Tibial nerve (tissue), 4 donors: ENCODE measurements at regions not wholly inside any gene's neighbourhood (a gene's known extent, or its start where the extent isn't known, plus 50 kb on each side); places are given as distances from the start of the nearest gene placed in this dataset.

ENCODE experiments used
- DNase-seq, 2 donors: peaks; one replicate each; pipeline ENCODE4 v3.0.0-alpha.2; 2019; ENCODE audit warnings: low spot score in 2 of 2
- H3K27ac ChIP-seq, 4 donors: fragments of 200-600 bp; sonication (generic) in 3 of 4; one replicate each; pipeline ENCODE4 v1.5.1; 2017 to 2019; ENCODE audit warnings: mild to moderate bottlenecking in 1 of 4
- H3K27me3 ChIP-seq, 2 donors: fragments of 200-600 bp; sonication (generic) in 1 of 2; one replicate each; pipeline versions ENCODE4 v1.5.1 to v1.6.0; 2017 to 2019
- H3K36me3 ChIP-seq, 3 donors: fragments of 200-600 bp; sonication (generic); one replicate each; pipeline ENCODE4 v1.5.1; 2018 to 2019
- H3K4me1 ChIP-seq, 4 donors: fragments of 200-600 bp; sonication (generic) in 3 of 4; one replicate each; pipeline ENCODE4 v1.5.1; 2017 to 2019
- H3K4me3 ChIP-seq, 4 donors: fragments of 200-600 bp; sonication (generic) in 3 of 4; one replicate each; pipeline ENCODE4 v1.5.1; 2017 to 2019; ENCODE audit warnings: mild to moderate bottlenecking in 1 of 4, moderate library complexity in 1 of 4
- H3K9me3 ChIP-seq, 4 donors: fragments of 200-600 bp; sonication (generic) in 3 of 4; one replicate each; pipeline ENCODE4 v1.5.1; 2017 to 2019
- EP300 ChIP-seq, 2 donors: sonication (generic); formaldehyde crosslinking; IDR thresholded peaks; one replicate each; pipeline ENCODE4 v1.6.1; 2017; ENCODE audit warnings: antibody characterized with exemption in 2 of 2, mild to moderate bottlenecking in 1 of 2
- POLR2A ChIP-seq, 2 donors: fragments of 450-650 bp; IDR thresholded peaks; one replicate each; pipeline ENCODE4 v1.6.1; 2017; ENCODE audit warnings: antibody characterized with exemption in 2 of 2, mild to moderate bottlenecking in 2 of 2, moderate library complexity in 2 of 2
- WGBS, 2 donors: methylation state at CpG; one replicate each; pipeline ENCODE4 v1.1.5; 2018; 5-methylcytosine and 5-hydroxymethylcytosine counted together
- TF ChIP-seq, protein P1 (sequence below), 5 experiments: fragments of 200-600 bp in 3 of 5; fragments of 450-650 bp in 2 of 5; sonication (generic) in 3 of 5; IDR thresholded peaks; one replicate each; pipeline ENCODE4 v1.5.1; 2016 to 2019; ENCODE audit warnings: antibody characterized with exemption in 5 of 5, mild to moderate bottlenecking in 3 of 5, moderate library complexity in 2 of 5

DNA sequence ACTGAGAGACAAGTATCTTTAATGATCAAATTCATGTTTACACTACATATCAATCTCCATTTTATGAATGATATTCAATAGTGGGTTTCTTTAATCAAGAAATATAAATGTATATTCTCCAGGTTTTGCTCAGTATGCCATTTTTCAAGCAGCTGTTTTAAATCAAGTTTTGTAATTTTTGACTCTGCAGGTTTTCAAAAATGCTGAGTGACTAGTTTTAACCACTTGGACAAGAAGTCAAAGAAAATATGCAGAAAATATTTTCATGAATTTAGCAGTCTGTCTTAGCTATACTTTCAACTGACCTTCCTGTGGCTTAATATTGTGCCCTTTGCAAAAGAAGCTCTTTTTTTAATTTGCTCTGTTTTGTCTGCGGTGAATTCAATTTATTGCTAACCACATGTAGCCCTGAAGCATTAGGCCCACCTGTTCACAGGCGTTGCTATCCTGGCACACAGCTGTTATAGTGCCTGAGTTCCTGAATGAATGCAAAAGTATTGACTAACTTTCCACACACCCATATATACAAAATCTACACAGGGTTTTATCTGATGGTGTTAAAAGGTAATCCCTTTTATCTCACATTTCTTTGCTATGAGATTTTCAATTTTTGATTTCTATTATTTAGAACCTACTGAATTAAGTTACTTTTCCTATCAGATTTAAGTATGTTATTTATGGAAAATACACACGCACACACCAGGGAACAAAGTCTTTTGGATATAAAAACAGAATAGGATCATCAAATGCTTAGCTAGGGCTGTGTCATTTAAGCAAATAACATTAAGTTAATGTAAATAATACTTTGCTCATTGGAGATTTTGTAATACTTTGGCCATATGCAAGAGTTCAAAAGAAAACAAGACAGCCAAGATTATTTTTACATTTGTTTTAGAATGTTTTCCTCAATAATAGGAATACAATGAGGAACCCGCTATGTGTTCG, 1166.1 kb upstream of the GBE1 start:
- H3K27ac ChIP-seq: no peak overlapping the region
- DNase-seq: no peak
- no peak overlapping the region for H3K4me3 ChIP-seq
- WGBS, 2 donors: 68 to 72% methylated on average over 5 of the region's 5 CpGs
- H3K36me3 ChIP-seq: no peaks in the 10 kb centered on the region
- no peaks in the 10 kb centered on the region for H3K27me3 ChIP-seq
- H3K4me1 ChIP-seq: no peaks in the 10 kb centered on the region
- TF ChIP-seq, protein P1, sequence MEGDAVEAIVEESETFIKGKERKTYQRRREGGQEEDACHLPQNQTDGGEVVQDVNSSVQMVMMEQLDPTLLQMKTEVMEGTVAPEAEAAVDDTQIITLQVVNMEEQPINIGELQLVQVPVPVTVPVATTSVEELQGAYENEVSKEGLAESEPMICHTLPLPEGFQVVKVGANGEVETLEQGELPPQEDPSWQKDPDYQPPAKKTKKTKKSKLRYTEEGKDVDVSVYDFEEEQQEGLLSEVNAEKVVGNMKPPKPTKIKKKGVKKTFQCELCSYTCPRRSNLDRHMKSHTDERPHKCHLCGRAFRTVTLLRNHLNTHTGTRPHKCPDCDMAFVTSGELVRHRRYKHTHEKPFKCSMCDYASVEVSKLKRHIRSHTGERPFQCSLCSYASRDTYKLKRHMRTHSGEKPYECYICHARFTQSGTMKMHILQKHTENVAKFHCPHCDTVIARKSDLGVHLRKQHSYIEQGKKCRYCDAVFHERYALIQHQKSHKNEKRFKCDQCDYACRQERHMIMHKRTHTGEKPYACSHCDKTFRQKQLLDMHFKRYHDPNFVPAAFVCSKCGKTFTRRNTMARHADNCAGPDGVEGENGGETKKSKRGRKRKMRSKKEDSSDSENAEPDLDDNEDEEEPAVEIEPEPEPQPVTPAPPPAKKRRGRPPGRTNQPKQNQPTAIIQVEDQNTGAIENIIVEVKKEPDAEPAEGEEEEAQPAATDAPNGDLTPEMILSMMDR (IDR thresholded peaks at IDR 0.05): no peak
- no peak for TF ChIP-seq EP300 (IDR thresholded peaks at IDR 0.05)
- TF ChIP-seq POLR2A (IDR thresholded peaks at IDR 0.05): no peak
- H3K9me3 ChIP-seq: no peaks in the 10 kb centered on the region

- no peaks in the 10 kb centered on the region for H3K9me3 ChIP-seq
- no peaks in the 10 kb centered on the region for H3K4me1 ChIP-seq
- H3K36me3 ChIP-seq: no peaks in the 10 kb centered on the region
- no peak for TF ChIP-seq EP300 (IDR thresholded peaks at IDR 0.05)
- no peak for DNase-seq
- H3K27ac ChIP-seq: no peak overlapping the region
- no peak overlapping the region for H3K4me3 ChIP-seq
- H3K27me3 ChIP-seq: no peaks in the 10 kb centered on the region
- 60 to 80% methylated on average over 3 of the region's 3 CpGs for WGBS, 2 donors
Observed at GRCh38 chr3:82891028-82891427, 1129.6 kb upstream of the GBE1 start.

- Histone ChIP-seq H3K4me1 (no peaks in the 10 kb centered on the region), H3K27me3 (no peaks in the 10 kb centered on the region), H3K27ac (no peak overlapping the region), H3K9me3 (no peaks in the 10 kb centered on the region), H3K36me3 (no peaks in the 10 kb centered on the region), H3K4me3 (no peak overlapping the region)
- TF ChIP-seq, protein P1 (IDR thresholded peaks at IDR 0.05): no peak
- no peak for TF ChIP-seq POLR2A (IDR thresholded peaks at IDR 0.05)
- no peak for TF ChIP-seq EP300 (IDR thresholded peaks at IDR 0.05)
- WGBS, 2 donors: 84 to 90% methylated on average over 2 of the region's 2 CpGs
- DNase-seq: no peak
Observed at GRCh38 chr3:82883072-82883471, 1121.6 kb upstream of the GBE1 start.

- Histone ChIP-seq H3K4me3 (no peak overlapping the region), H3K4me1 (no peaks in the 10 kb centered on the region), H3K27me3 (no peaks in the 10 kb centered on the region), H3K36me3 (no peaks in the 10 kb centered on the region), H3K27ac (no peak overlapping the region), H3K9me3 (no peaks in the 10 kb centered on the region)
- DNase-seq: no peak
- TF ChIP-seq, protein P1 (IDR thresholded peaks at IDR 0.05): no peak
- TF ChIP-seq EP300 (IDR thresholded peaks at IDR 0.05): no peak
- no peak for TF ChIP-seq POLR2A (IDR thresholded peaks at IDR 0.05)
- WGBS, 2 donors: 80 to 86% methylated on average over 1 of the region's 1 CpG
Observed at GRCh38 chr3:82875401-82875800, 1114.0 kb upstream of the GBE1 start.

GRCh38 chr3:82839871-82840270, 1078.4 kb upstream of the GBE1 start:
- H3K4me1 ChIP-seq: no peaks in the 10 kb centered on the region
- H3K36me3 ChIP-seq: no peaks in the 10 kb centered on the region
- H3K9me3 ChIP-seq: peaks cover 0 to 11% (median 0%) of the 10 kb centered on the region in 4 donors
- TF ChIP-seq, protein P1 (IDR thresholded peaks at IDR 0.05): no peak
- no peak for TF ChIP-seq POLR2A (IDR thresholded peaks at IDR 0.05)
- H3K27me3 ChIP-seq: no peaks in the 10 kb centered on the region
- H3K4me3 ChIP-seq: no peak overlapping the region
- DNase-seq: no peak
- H3K27ac ChIP-seq: no peak overlapping the region
